ENCODE measurements at regions not wholly inside any gene's neighbourhood (a gene's known extent, or its start where the extent isn't known, plus 50 kb on each side); places are given as distances from the start of the nearest gene placed in this dataset.

DNA sequence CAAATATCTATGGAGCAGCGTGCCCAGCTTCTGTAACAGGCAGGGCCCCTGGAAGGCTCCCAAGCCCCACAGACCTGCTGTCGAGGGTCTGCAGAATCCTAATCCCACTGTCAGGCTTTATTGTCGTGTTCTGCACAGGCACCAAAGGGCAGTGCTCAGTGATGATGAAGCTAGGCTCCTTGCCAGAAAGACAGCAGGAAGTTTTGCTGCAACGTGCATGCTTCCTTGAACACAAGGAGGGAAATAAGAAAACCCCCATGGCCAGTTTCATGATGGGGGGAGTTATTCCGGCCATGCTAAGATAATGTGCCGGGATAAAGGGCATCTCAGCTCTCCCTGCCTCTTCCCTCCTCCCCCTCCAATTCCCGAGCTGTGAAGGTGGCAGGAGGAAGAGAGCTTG, 109.4 kb upstream of the KCNG1 start:
- TF ChIP-seq, protein P1, sequence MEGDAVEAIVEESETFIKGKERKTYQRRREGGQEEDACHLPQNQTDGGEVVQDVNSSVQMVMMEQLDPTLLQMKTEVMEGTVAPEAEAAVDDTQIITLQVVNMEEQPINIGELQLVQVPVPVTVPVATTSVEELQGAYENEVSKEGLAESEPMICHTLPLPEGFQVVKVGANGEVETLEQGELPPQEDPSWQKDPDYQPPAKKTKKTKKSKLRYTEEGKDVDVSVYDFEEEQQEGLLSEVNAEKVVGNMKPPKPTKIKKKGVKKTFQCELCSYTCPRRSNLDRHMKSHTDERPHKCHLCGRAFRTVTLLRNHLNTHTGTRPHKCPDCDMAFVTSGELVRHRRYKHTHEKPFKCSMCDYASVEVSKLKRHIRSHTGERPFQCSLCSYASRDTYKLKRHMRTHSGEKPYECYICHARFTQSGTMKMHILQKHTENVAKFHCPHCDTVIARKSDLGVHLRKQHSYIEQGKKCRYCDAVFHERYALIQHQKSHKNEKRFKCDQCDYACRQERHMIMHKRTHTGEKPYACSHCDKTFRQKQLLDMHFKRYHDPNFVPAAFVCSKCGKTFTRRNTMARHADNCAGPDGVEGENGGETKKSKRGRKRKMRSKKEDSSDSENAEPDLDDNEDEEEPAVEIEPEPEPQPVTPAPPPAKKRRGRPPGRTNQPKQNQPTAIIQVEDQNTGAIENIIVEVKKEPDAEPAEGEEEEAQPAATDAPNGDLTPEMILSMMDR (conservative IDR thresholded peaks at IDR 0.05; ENCODE audit: low read depth, low read length), result no peak
- TF ChIP-seq EZH2phosphoT487 (IDR thresholded peaks at IDR 0.05; ENCODE audit: borderline replicate concordance, low read length), result no peak

All from PC-3 (cell line).